CD4-positive, alpha-beta T cell treated with Interleukin-10 for 1 hour (primary cell): ENCODE measurements at regions not wholly inside any gene's neighbourhood (a gene's known extent, or its start where the extent isn't known, plus 50 kb on each side); places are given as distances from the start of the nearest gene placed in this dataset.

Experiments
- DNase-seq: peaks from one replicate; pipeline ENCODE4 v3.0.0-alpha.2; 2020

DNA sequence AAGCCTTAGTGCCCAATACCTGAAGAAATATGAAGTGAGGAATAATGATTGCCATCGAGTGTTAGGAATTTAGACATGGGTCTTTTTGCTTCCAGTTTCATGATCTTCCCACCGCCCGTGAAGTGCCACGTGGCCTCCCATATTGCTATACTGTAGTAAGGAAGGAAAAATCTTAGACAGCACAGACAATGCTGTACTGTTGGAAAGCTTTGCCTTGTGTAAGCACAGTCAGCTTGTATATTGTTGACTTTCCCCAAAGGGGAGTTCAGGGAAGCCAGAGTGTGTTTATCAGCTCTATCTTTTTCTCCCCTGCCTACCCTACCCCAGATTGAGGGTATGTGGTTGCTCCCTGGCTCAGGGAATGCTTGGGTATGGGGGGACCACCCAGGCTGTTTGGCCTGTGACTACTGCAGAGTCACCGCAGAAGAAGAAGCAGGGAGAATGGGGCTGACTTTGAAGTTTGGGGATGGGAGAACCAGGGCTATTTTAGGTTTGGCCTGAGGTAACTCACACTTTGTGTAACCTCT lies 161.8 kb upstream of the MEF2C start:
- no peak for DNase-seq

DNA sequence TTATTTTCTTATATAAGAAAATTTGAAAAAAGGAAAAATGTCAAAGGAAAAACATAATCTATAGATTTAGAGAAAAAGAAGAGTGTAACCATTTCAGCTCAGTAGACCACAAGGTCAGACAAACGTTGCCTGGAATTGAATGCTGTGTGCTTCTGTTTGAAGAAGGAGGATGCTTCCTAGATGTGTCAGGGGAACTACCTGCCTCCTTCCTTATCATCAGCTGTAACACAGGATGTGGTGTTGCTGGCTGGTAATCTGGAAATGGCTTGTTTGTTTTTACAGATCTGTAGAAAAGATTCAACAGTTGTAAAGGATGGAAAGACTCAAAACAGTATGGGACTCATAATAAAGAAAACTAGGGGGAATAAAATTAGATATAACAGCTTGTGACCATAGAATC lies 160.7 kb upstream of the MEF2C start:
- DNase-seq, result no peak

DNA sequence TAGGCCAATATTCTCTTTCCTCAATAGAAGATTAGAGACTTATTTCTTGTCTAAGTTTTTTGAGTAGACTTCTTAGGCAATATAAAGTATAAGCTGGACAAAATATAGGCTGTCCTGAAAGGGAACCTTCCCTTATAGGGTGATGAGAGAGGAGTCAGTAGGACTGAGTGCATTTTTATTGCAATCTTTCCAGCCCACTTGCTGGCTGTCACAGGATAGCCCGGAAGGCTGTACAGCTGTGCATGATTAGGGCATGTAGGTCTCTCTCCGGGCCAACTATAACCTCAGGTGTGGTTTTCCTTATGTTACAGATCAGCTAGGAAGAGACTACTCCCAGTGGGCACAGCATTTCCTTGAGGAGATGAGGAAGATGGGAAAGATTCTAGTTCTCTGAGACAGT lies 159.8 kb upstream of the MEF2C start:
- DNase-seq, result no peak

DNA sequence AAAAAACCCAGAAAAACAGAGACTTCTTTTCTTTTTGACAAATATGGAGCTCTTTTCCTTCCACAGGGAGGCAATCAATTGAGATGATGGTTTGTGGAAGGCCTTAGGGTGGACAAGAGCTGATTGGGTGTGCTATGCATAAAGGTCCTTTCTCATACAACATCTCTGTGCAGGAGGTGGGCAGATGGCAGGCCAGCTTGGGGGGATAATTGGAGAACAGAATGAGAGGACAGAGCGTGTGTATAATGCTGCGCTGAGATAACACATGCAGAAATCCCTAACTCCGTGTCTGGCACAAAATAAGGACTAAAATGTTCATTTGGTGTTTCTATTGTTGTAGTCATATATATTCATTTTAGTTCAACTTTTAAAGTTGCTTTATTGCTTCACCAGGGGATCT lies 159.0 kb upstream of the MEF2C start:
- DNase-seq, result no peak

DNA sequence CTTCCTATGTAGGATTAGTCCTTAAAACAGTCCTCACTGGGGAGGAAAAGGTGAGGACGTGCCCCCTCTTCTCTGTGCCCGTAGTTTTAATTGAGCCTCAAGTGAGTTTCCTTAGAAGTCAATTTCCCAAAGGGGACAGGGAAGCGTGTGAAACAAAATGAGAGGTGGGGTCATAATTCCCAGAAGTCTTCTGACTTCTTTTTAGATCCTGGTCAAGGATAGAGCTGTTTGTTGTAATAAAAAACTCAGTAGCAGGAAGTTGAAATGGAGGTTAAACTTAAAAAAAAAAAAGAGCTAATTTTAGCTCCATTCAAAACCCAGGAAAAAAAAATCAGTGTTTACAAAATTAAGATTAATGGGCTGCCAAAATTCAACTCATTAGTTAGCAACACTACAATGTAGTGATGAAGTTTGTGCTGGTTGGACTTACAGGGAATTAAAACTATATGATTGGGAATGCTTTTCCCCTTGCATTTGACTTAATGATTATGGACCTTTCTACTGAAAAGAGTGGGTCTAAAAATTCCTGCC lies 158.3 kb upstream of the MEF2C start:
- DNase-seq, result no peak

DNA sequence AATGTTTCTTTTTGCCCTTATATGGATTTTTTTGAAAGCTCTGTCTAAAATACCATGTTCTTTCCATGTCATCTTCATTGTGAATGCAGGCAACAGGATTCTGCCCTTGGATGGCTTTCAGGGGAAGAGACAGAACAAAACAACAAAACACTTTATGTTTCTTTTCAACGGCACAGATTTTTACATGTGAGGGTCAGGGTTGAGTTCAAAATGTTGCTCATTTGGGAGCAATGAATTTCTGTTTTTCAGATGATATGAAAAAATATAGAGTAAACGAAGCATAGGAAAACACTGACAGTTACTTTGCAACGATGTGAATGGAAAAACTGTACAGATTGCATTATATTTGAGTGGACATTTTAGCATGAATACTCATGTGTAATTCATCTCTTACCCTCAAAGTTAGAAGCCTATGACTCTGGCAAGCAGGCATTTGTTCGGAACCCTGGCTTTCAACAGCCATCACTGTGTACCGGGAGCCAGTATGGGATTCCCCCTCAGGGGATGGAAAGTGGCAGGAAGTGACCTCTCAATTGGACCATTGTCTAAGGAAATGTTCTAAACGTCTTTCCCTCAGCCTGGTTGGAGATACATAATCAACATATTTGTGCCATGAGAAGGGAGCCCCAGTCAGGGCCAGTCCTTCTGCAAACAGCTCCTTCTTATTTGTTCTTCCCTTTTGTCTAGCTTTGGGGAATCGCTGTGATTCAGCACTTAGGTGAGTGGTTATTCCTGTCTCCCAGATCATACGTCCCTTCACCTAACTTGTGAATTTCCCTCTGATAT lies 153.9 kb upstream of the MEF2C start:
- DNase-seq, result no peak

DNA sequence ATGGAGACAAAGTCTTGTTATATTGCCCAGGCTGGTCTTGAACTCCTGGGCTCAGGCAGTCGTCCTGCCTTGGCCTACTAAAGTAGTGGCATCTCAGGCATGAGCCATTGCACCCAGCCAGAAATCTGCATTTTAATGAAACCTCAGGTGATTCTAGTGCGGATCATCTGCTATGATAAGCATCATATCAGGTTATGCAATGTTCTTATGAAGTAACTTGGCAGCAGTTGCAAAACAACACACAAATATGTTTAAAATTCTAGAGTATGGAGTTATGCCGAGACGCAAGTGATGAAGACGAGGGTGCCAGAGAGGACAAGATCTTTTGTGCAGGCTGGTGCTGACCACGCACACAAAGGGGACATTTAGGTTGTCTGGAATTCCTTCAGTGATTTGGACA lies 153.2 kb upstream of the MEF2C start:
- DNase-seq, result no peak

DNA sequence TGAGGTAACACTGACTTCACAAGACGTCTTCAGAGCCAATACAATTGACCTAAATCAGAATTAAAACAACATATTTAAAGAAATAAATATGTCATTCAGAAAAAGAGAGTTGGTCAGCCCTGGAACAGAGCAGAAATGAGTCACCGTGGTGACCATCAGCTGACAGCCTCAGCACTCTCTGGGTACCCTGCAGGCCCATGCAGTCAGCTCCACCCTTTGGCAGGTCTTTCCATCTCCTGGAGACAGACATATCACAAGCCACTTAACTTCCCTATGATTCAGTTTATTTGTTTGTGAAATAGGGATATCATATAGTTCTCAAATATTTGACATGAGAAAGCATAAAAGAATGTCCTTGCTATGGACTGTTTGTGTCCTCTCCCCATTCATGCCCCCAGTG lies 151.6 kb upstream of the MEF2C start:
- DNase-seq, result no peak

DNA sequence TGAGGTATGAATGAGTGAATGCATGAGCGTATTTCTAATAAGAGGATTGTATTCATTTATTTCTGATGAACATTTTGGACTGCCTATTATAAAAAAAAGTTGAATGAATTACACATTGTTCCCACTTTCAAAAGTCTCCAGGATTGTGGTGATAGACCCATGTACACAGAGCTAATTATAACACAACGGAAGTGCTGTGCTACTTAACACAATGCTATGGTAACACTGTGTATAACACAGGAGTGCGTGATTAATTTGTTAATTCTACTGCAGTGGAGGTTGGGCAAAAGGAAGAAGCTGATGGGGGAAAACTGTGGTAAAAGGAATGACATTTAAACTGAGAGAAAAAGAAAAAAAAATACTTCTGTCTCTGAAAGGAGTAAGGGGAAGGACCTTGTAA lies 147.8 kb upstream of the MEF2C start:
- no peak for DNase-seq

DNA sequence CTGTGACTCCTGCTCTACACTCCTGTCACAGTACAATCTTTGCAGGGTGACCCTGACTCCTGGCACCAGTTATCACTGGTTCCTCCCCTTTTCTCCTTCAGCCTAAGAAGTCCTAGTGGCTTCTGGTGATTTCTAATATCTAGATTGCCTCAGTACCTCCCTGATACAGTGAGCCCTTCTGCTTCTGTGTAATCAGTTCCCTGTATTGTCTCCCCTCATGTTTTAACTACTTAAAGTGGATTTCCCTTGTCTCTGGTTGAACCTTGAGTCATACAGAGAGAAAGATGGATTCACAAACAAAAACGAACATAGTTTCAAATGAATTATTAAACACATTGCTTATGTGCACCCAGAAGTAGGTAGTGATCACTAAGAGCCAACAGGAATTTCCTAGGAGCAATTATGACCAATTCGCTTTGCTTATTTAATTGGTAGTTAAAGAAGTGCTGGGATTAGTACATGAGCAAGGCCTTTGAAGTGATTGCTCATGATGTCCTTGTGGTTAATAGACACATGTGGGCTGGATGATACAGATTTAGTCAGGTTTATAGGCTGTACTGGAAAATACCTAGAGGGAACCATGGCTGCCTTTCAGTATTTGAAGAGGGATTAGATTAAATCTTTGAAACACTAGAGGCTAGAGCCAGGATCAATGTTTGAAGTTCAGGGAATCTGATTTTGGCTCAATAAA lies 145.8 kb upstream of the MEF2C start:
- DNase-seq, result no peak

DNA sequence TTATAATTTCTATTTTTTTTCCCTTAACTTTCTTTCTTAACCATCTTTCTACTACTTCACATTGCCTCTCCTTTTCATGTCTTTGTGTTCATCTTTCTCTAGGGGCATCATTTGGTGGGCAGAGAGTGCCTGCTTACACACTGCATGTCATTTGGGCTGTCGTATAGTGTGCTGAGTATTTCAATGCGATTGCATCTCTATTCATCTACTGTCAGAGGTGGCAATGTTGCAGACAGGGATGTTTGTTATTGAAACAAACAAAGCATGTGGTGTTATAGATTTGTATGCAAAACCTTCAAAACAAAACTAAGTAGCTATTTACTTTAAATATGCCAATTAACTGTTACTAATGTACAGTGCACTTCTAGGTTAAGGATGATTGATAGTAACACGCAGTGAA lies 141.1 kb upstream of the MEF2C start:
- no peak for DNase-seq

DNA sequence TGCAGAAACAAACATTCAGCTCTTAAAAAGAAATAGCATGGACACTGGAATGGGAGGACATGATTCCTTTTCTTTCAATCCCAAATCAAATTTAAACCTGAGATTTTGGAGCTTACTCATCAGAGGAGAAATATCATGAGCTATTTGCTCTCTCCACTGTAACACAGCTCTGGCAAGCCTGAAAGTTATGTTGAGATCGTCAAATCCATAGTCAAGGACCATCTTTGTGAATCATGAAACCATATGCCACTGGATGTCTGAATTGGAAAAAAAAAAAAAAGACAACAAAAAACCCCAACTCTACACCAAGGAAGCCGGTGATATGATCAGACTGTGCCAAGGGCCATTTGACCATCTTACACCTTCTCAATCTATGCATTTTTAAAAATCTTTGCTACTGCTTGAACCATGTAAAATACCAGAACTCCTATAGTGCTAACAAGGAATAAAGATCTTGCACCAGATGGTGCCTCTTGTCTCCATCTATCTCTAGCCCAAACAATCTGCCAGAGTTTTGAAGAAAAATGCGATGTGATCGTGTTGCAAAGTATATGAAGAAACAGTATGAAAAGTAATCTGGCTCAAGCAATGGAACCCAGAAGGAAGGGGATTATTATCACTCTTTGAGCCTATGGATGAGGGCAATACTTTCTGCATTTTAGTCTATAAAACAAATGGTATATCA lies 138.1 kb upstream of the MEF2C start:
- no peak for DNase-seq

DNA sequence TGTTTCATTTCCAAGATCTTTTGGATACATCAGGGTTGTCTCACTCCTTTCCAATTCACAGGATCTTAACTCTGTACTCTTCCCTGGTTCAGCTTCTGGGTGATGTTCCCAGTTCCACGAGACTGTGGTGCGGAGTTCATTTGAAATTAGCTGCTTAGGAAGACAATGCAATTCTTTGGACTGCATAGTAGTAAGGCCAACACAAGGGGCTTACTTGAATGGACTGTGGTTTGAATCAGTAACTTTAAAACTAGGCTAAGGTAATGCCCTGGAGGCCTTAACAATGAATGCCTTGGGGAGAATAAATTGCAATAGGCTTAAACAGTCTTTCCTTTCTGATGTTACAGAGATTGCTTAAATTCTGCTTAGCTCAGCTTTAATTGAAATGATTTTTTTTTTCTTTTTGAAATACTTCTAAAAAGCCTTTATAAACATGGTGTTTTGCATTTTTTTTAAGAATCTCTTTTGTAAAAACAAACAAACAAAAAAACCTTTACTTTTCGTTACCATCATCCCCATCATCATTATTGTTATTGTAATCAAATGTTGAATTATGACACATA lies 133.8 kb upstream of the MEF2C start:
- no peak for DNase-seq

DNA sequence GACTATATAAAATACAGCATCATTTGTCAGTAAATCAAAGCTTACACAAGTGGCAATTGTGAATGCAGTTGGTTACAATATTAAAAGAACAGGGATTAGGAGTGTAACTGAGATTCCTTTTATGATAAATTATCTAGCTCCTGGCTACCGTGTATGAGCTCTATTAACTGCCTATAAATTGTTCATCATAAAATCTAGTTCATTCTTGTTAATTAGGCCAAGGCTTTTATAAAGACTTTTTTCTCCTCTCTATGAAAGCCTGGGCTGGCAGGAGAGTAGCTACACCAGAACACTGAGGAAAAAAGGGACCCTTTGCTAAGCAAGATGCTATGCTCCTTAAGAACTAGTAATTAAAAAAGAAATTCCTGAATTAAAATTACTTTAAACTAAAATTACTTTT lies 132.4 kb upstream of the MEF2C start:
- no peak for DNase-seq

DNA sequence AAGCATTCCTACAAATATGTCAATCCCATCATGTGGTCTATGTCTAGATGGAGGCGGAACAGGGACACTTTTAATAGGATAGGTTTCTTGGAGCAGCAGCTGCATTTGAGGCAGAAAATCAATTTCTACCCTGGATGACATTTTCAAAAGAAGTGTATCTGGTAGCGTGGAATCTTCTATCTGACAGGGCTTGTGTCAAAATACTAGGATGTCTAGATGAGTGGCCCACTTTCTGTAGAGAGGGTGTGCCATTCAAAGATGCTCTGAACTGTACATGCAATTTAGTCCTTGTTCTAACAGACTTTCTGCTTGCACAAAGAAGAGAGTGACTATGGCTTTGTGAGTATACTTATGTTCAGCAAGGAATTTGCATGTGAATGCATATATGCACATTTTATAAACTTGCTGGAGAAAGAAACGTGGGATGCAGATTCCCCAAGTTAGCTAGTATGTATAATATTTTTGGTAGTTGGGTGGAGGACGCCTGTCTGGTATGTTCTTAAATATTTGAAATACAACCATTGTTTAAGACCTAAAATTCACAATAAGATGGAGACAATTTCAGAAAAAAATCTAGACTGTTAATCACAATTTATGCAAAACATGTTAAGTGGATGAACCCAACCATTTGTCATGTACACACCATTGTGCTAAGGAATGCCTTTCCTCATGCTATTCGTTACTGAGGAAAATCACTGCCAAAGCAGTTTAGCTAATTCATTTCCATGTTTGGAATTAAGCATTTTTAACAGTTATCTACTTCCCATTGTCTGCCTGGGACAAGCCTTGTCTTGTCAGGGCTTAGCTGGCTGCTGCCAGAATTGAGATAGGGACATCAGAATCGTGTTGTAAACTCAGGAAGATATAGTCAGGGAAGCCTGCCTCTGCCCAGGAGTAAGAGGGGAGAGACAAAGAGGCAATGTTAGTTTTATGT lies 129.1 kb upstream of the MEF2C start:
- no peak for DNase-seq

DNA sequence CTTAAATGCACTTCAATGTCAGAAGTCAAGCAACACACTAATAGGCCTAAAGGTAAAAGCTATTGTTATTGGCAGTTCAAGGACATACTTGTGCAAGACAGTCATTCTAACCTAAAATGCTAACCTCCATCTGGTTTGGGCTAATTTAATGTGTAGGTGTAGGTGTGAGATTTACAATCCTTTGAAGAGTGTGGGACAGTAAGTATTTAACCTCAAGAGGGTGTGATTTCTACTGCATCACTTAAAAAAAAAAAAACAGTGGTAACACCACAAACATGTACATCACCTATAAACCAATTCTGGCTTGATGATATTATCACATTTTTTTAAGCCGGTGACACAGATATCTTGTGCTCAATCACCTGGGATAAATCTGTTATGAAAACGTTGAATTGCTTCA lies 127.5 kb upstream of the MEF2C start:
- DNase-seq, result no peak

DNA sequence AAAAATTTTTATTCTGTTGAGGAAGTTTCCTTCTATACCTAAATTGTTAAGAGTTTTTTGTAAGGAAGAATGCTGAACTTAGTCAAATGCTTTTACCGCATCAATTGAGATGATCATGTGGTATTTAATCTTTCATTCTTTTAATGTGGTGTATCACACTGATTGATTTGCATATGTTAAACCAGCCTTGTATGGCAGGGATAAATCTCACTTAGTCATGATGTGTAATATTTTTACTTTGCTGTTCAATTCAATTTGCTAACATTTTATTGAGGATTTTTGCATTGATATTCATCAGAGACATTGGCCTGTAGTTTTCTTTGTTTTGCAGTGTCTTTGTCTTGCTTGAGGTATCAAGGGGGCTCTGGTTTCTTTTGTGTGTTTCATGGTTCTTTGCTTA lies 125.3 kb upstream of the MEF2C start:
- DNase-seq, result no peak

DNA sequence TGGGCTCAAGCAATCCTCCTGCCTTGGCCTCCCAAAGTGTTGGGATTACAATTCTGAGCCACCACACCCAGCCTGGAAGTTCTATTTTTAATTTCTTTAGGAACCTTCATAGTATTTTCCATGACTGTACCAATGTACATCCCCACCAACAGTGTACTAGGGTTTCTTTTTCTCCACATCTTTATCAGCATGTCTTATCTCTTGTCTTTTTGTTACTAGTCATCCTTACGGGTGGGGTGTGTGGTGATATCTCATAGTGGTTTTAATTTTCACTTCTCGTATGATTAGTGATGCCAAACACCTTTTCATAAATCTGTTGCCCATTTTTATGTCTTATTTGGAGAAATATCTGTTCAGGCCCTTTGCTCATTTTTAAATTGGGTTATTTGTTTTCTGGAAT lies 123.0 kb upstream of the MEF2C start:
- DNase-seq, result no peak

DNA sequence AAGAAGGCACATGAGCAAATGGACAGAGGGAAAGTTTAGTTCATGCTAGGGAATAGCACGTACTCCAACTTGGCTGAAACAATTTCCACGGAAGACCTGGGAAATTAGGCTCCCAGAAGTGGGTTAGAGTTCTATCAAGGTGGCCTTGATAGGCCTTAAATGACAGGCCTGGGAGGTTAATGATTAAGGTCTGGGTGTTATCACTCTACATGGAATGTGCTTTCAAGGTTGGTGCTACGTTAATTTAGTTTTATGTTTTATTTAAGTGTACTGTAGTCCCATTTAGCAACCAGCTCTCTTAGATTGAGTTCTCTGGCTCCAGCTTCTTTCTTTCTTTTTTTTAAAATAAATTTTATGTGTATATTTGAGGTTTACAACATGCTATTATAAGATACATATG lies 121.4 kb upstream of the MEF2C start:
- no peak for DNase-seq

DNA sequence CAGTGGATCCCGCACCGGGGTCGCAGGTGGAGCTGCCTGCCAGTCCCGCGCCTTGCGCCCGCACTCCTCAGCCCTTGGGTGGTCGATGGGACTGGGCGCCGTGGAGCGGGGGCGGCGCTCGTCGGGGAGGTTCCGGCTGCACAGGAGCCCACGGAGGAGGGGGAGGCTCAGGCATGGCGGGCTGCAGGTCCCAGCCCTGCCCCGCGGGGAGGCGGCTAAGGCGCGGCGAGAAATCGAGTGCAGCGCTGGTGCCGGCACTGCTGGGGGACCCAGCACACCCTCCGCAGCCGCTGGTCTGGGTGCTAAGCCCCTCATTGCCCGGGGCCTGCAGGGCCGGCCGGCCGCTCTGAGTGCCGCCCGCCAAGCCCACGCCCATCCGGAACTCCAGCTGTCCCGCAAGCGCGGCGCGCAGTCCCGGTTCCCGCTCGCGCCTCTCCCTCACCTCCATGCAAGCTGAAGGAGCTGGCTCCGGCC lies 120.6 kb upstream of the MEF2C start:
- DNase-seq, result no peak

DNA sequence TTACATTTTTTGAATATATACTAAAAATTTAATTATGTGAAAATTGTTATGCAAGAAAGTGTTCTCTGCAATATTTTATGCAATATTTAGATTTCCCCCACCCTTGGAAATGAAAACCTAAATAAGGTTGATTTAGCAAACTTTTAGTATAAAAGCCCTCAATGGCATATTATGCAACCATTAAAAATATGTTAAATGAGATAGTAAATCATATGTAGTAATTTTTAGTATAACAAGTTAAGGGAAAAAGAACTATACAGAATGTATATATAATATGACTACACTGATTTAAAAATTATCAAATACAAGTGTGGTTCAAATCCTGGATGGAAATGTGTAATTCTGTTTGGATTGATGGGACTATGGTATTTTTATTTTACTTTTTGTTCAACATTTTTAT lies 116.9 kb upstream of the MEF2C start:
- DNase-seq, result no peak

DNA sequence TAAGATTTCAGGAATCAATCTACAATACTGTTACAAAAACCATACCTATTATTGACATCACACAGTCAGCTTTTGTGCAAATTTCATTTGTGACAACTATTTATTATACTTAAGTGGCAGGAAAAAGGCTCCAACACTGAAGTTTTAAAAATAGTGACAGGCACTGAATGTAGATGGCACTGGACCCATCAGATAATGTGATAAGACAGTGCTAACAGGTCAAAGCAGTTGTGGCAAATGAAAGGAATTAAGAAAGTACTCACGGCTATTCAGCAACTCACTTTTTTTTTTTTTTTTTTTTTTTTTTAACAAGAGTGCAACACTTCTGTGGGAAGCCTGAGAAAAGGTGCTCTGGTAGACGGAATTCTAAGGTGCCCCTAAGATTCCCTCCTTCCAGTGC lies 115.0 kb upstream of the MEF2C start:
- no peak for DNase-seq
